H1 (cell line): ENCODE measurements at regions not wholly inside any gene's neighbourhood (a gene's known extent, or its start where the extent isn't known, plus 50 kb on each side); places are given as distances from the start of the nearest gene placed in this dataset.

Source experiments
- CTCF ChIA-PET: fragments of 300-600 bp; sonication (Branson Sonifier 250); formaldehyde crosslinking; loops from one replicate; lab custom pipeline; 2021; ENCODE audit not compliant: partially characterized antibody; lab: Charles Lee
- POLR2A ChIA-PET: fragments of 300-600 bp; sonication (Branson Sonifier 250); formaldehyde crosslinking; loops from one replicate; lab custom pipeline; 2021; ENCODE audit warnings: inconsistent platforms; ENCODE audit not compliant: partially characterized antibody; lab: Charles Lee
- DNase-seq, 2 experiments: peaks; one replicate each; pipeline versions ENCODE4 v3.0.0 to v3.0.0-alpha.2; 2010 to 2022; ENCODE audit warnings: low spot score in 2 of 2, low read depth in 1 of 2, mixed read lengths in 1 of 2
- FAIRE-seq: peaks from 2 replicates; lab custom pipeline; 2011; peaks lifted over from hg19 to GRCh38; lab: Jason Lieb, UNC
- H2AFZ ChIP-seq: 2 replicates; pipeline ENCODE4 v1.8.1; 2012; ENCODE audit warnings: low read length, inconsistent platforms
- H2AK5ac ChIP-seq: 2 replicates; pipeline ENCODE4 v1.6.1; 2013; ENCODE audit warnings: low read depth, low read length
- H2BK120ac ChIP-seq: replicated peaks from 2 replicates; pipeline ENCODE3; 2013; ENCODE audit warnings: low read depth, low read length, inconsistent platforms
- H2BK12ac ChIP-seq: 2 replicates; pipeline ENCODE4 v1.6.1; 2013; ENCODE audit warnings: low read depth, low read length
- H2BK15ac ChIP-seq: 2 replicates; pipeline ENCODE4 v1.6.1; 2013; ENCODE audit warnings: low read length
- H2BK20ac ChIP-seq: 2 replicates; pipeline ENCODE4 v1.6.1; 2013; ENCODE audit warnings: low read length
- H2BK5ac ChIP-seq: 2 replicates; pipeline ENCODE4 v1.6.1; 2013; ENCODE audit warnings: low read depth, low read length
- H3K14ac ChIP-seq: 2 replicates; pipeline ENCODE4 v1.6.1; 2013; ENCODE audit warnings: inconsistent platforms; ENCODE audit not compliant: insufficient read length
- H3K18ac ChIP-seq: 2 replicates; pipeline ENCODE4 v1.6.1; 2013; ENCODE audit warnings: low read length; ENCODE audit errors: extremely low read depth
- H3K23ac ChIP-seq: 2 replicates; pipeline ENCODE4 v1.6.1; 2013; ENCODE audit warnings: inconsistent platforms; ENCODE audit not compliant: insufficient read length
- H3K23me2 ChIP-seq: 2 replicates; pipeline ENCODE4 v1.6.1; 2013; ENCODE audit warnings: low read depth, low read length
- H3K27ac ChIP-seq: 2 replicates; pipeline ENCODE4 v1.6.1; 2011; ENCODE audit warnings: low read depth, low read length, inconsistent platforms
- H3K27me3 ChIP-seq, 4 experiments: replicated peaks in 1 of 4; 1 replicate in 1 of 4; 2 replicates in 3 of 4; pipeline versions ENCODE4 v1.6.1 to v1.8.1; 2011 to 2013; ENCODE audit warnings: low read length in 3 of 4, mild to moderate bottlenecking in 3 of 4, inconsistent platforms in 2 of 4, mixed read lengths in 2 of 4, moderate library complexity in 1 of 4; ENCODE audit not compliant: control insufficient read depth in 3 of 4, insufficient read depth in 3 of 4; ENCODE audit errors: extremely low read depth in 1 of 4
- H3K36me3 ChIP-seq, 4 experiments: 2 replicates each; pipeline versions ENCODE4 v1.6.1 to v1.8.1; 2011 to 2013; ENCODE audit warnings: mild to moderate bottlenecking in 4 of 4, low read length in 3 of 4, moderate library complexity in 2 of 4, control low read depth in 1 of 4, inconsistent platforms in 1 of 4; ENCODE audit not compliant: insufficient read depth in 4 of 4, control insufficient read depth in 2 of 4
- H3K4ac ChIP-seq: replicated peaks from 2 replicates; pipeline ENCODE3; 2013; ENCODE audit warnings: low read length, low read depth, mixed read lengths, inconsistent platforms; ENCODE audit not compliant: insufficient read length
- H3K4me1 ChIP-seq, 4 experiments: replicated peaks in 1 of 4; 1 replicate in 1 of 4; 2 replicates in 3 of 4; pipeline versions ENCODE4 v1.6.1 to v1.8.1; 2011 to 2013; ENCODE audit warnings: low read length in 3 of 4, inconsistent platforms in 2 of 4, mixed read lengths in 1 of 4; ENCODE audit not compliant: insufficient read depth in 4 of 4, control insufficient read depth in 3 of 4
- H3K4me2 ChIP-seq, 2 experiments: 2 replicates each; pipeline versions ENCODE4 v1.6.1 to v1.8.1; 2011 to 2013; ENCODE audit warnings: low read depth in 2 of 2, low read length in 2 of 2, control low read depth in 1 of 2, inconsistent platforms in 1 of 2, mild to moderate bottlenecking in 1 of 2; ENCODE audit not compliant: insufficient read depth in 1 of 2
- H3K4me3 ChIP-seq, 4 experiments: fragments of 200-600, 300-600 bp in 1 of 4; sonication (generic), shearing (Covaris generic), sonication (Bioruptor Twin) in 1 of 4; 2 replicates each; pipeline versions ENCODE4 v1.5.1 to v1.8.1; 2011 to 2016; ENCODE audit warnings: low read length in 4 of 4, low read depth in 3 of 4, control low read depth in 2 of 4, inconsistent platforms in 2 of 4, mild to moderate bottlenecking in 2 of 4, mixed read lengths in 1 of 4, moderate library complexity in 1 of 4; ENCODE audit not compliant: insufficient read depth in 2 of 4; ENCODE audit errors: extremely low read depth in 1 of 4
- H3K56ac ChIP-seq: replicated peaks from 2 replicates; pipeline ENCODE3; 2013; ENCODE audit warnings: low read depth, mild to moderate bottlenecking, mixed read lengths, low read length, inconsistent platforms; ENCODE audit not compliant: insufficient read length
- H3K79me1 ChIP-seq: 2 replicates; pipeline ENCODE4 v1.6.1; 2013; ENCODE audit warnings: low read depth, low read length, control low read depth
- H3K79me2 ChIP-seq, 2 experiments: 2 replicates each; pipeline versions ENCODE4 v1.6.1 to v1.8.1; 2012 to 2013; ENCODE audit warnings: low read length in 2 of 2, mild to moderate bottlenecking in 2 of 2, inconsistent platforms in 1 of 2; ENCODE audit not compliant: insufficient read depth in 2 of 2, control insufficient read depth in 1 of 2
- H3K9ac ChIP-seq, 4 experiments: replicated peaks in 1 of 4; 1 replicate in 1 of 4; 2 replicates in 3 of 4; pipeline versions ENCODE4 v1.6.1 to v1.8.1; 2011 to 2013; ENCODE audit warnings: low read depth in 3 of 4, low read length in 3 of 4, control low read depth in 2 of 4, mild to moderate bottlenecking in 2 of 4, moderate library complexity in 2 of 4, inconsistent platforms in 1 of 4; ENCODE audit errors: extremely low read depth in 1 of 4
- H3K9me3 ChIP-seq, 2 experiments: 2 replicates each; pipeline versions ENCODE4 v1.6.1 to v1.8.1; 2012 to 2013; ENCODE audit warnings: mild to moderate bottlenecking in 2 of 2, moderate library complexity in 2 of 2, control low read depth in 1 of 2, inconsistent platforms in 1 of 2, low read depth in 1 of 2, low read length in 1 of 2, mixed read lengths in 1 of 2; ENCODE audit not compliant: insufficient read depth in 2 of 2
- H4K20me1 ChIP-seq, 2 experiments: replicated peaks in 1 of 2; 2 replicates each; pipeline versions ENCODE3 to v1.8.1; 2011 to 2013; ENCODE audit warnings: inconsistent platforms in 2 of 2, low read length in 2 of 2, mild to moderate bottlenecking in 1 of 2; ENCODE audit not compliant: insufficient read depth in 2 of 2, control insufficient read depth in 1 of 2
- H4K5ac ChIP-seq: 2 replicates; pipeline ENCODE4 v1.6.1; 2013; ENCODE audit warnings: low read length, low read depth, mixed read lengths, inconsistent platforms; ENCODE audit not compliant: insufficient read length
- H4K8ac ChIP-seq: 2 replicates; pipeline ENCODE4 v1.8.0; 2013; ENCODE audit warnings: mild to moderate bottlenecking, moderate library complexity, low read length, inconsistent platforms; ENCODE audit not compliant: insufficient read depth; ENCODE audit errors: extremely low read depth
- H4K91ac ChIP-seq: replicated peaks from 2 replicates; pipeline ENCODE3; 2013; ENCODE audit warnings: low read length, mixed read lengths, inconsistent platforms; ENCODE audit not compliant: insufficient read length
- ATF2 ChIP-seq: IDR thresholded peaks from 2 replicates; pipeline ENCODE4 v1.6.1; 2012; ENCODE audit warnings: low read length, inconsistent platforms
- CBX5 ChIP-seq: fragments of 300-800, 300-1000 bp; sonication (generic); IDR thresholded peaks from 2 replicates; pipeline ENCODE4 v1.7.1; 2016; ENCODE audit warnings: antibody characterized with exemption, low read length, low read depth
- CTCF ChIP-seq, 3 experiments: IDR thresholded peaks; 1 replicate in 2 of 3; 2 replicates in 1 of 3; pipeline versions ENCODE4 v1.5.1 to v1.6.1; 2011; ENCODE audit warnings: low read length in 3 of 3, mild to moderate bottlenecking in 3 of 3, inconsistent platforms in 2 of 3, low read depth in 1 of 3, moderate library complexity in 1 of 3; ENCODE audit not compliant: insufficient read depth in 1 of 3; ENCODE audit errors: control extremely low read depth in 1 of 3
- EP300 ChIP-seq, 2 experiments: IDR thresholded peaks; 1 replicate in 1 of 2; 2 replicates in 1 of 2; pipeline ENCODE4 v1.6.1; 2011 to 2012; ENCODE audit warnings: low read depth in 2 of 2, low read length in 2 of 2, mild to moderate bottlenecking in 2 of 2, borderline replicate concordance in 1 of 2, inconsistent platforms in 1 of 2, moderate library complexity in 1 of 2
- FOSL1 ChIP-seq: IDR thresholded peaks from 2 replicates; pipeline ENCODE4 v1.6.1; 2011; ENCODE audit warnings: mild to moderate bottlenecking, low read depth, low read length, moderate library complexity; ENCODE audit not compliant: insufficient read depth
- HDAC6 ChIP-seq: IDR thresholded peaks from one replicate; pipeline ENCODE4 v1.7.1; 2012; ENCODE audit warnings: low read depth, mild to moderate bottlenecking, inconsistent platforms, low read length, moderate library complexity
- RBBP5 ChIP-seq: IDR thresholded peaks from 2 replicates; pipeline ENCODE4 v1.7.1; 2012; ENCODE audit warnings: low read depth, mild to moderate bottlenecking, inconsistent platforms, low read length, moderate library complexity, borderline replicate concordance
- RNF2 ChIP-seq: fragments of 200-900, 300-1000 bp; sonication (generic); IDR thresholded peaks from 2 replicates; pipeline ENCODE4 v1.7.1; 2016; ENCODE audit warnings: borderline replicate concordance, low read depth, mild to moderate bottlenecking, antibody characterized with exemption, low read length; ENCODE audit not compliant: poor library complexity, severe bottlenecking; ENCODE audit errors: missing control alignments
- SIX5 ChIP-seq: IDR thresholded peaks from 2 replicates; pipeline ENCODE4 v1.6.1; 2011; ENCODE audit warnings: mild to moderate bottlenecking, low read depth, low read length
- SUZ12 ChIP-seq: fragments of 200-600 bp; sonication (generic); IDR thresholded peaks from 2 replicates; pipeline ENCODE4 v1.6.1; 2012; ENCODE audit warnings: mild to moderate bottlenecking, inconsistent platforms, low read length, moderate library complexity, mixed read lengths
- WGBS, 2 experiments: shearing (Covaris generic) in 1 of 2; methylation state at CpG; one replicate each; pipeline versions ENCODE4 v1.1.6 to v1.1.7; 2013 to 2015; ENCODE audit warnings: low lambda C conversion rate in 2 of 2, mixed read lengths in 2 of 2, inconsistent platforms in 1 of 2, low coverage in 1 of 2, missing lambda C conversion rate in 1 of 2; ENCODE audit not compliant: insufficient replicate concordance in 2 of 2, insufficient coverage in 1 of 2, insufficient read length in 1 of 2; ENCODE audit errors: extremely low coverage in 1 of 2, missing lambda C conversion rate in 1 of 2; 5-methylcytosine and 5-hydroxymethylcytosine counted together

- H2BK5ac ChIP-seq, result no peak overlapping the region
- H4K91ac ChIP-seq, result no peak overlapping the region
- no peak overlapping the region for H2AFZ ChIP-seq
- ChIA-PET CTCF (no interaction called here), POLR2A (no interaction called here)
- H4K8ac ChIP-seq, result no peak overlapping the region
- H3K14ac ChIP-seq, result no peak overlapping the region
- 82% methylated on average over 3 of the region's 3 CpGs; no CpG with 5 or more reads in 1 of the 2 experiments for WGBS, 2 experiments
- no peak overlapping the region for H3K23ac ChIP-seq
- H3K27me3 ChIP-seq, result no peaks in the 10 kb centered on the region
- no peaks in the 10 kb centered on the region for H3K4me1 ChIP-seq
- no peak overlapping the region for H4K5ac ChIP-seq
- no peaks in the 10 kb centered on the region for H3K36me3 ChIP-seq
- H3K4ac ChIP-seq, result no peak overlapping the region
- H3K4me3 ChIP-seq, result no peak overlapping the region
- no peak overlapping the region for H2AK5ac ChIP-seq
- no peak overlapping the region for H2BK15ac ChIP-seq
- H3K79me2 ChIP-seq, result no peaks in the 10 kb centered on the region
- H4K20me1 ChIP-seq, result no peaks in the 10 kb centered on the region
- FAIRE-seq (no peak), DNase-seq (no peak)
- H3K79me1 ChIP-seq, result no peaks in the 10 kb centered on the region
- H2BK12ac ChIP-seq, result no peak overlapping the region
- H3K9ac ChIP-seq, result no peak overlapping the region
- no peak overlapping the region for H2BK120ac ChIP-seq
- no peak overlapping the region for H3K27ac ChIP-seq
- no peaks in the 10 kb centered on the region for H3K9me3 ChIP-seq
- H3K4me2 ChIP-seq, result no peak overlapping the region
- H2BK20ac ChIP-seq, result no peak overlapping the region
- no peaks in the 10 kb centered on the region for H3K23me2 ChIP-seq
- no peak overlapping the region for H3K18ac ChIP-seq
- no peak overlapping the region for H3K56ac ChIP-seq
- TF ChIP-seq EP300 (IDR thresholded peaks at IDR 0.05; ENCODE audit: borderline replicate concordance in 1 of 2, low read depth in 2 of 2, low read length in 2 of 2) (no peak), HDAC6 (no peak), SUZ12 (no peak), RBBP5 (no peak), FOSL1 (no peak), ATF2 (no peak), SIX5 (no peak), CBX5 (no peak), RNF2 (no peak), CTCF (IDR thresholded peaks at IDR 0.05; ENCODE audit: control extremely low read depth in 1 of 3, insufficient read depth in 1 of 3, low read depth in 1 of 3, low read length in 3 of 3) (no peak)
Observed at GRCh38 chr4:135552131-135552530, 1350.5 kb upstream of the PABPC4L start.
